Activated T-cell treated with anti-CD3 and anti-CD28 coated beads, Interleukin-2, amount 50 U/mL, for 72 hours (primary cell): ENCODE measurements at regions not wholly inside any gene's neighbourhood (a gene's known extent, or its start where the extent isn't known, plus 50 kb on each side); places are given as distances from the start of the nearest gene placed in this dataset.

Experiments used
- ATAC-seq, 2 donors: fragments of 150-1000 bp; cut with Tn5 transposase; replicated peaks in 1 of 2; 2 replicates each; pipeline ENCODE4 v1.10.0; 2021; ENCODE audit warnings: moderate library complexity in 2 of 2, mild to moderate bottlenecking in 1 of 2
- DNase-seq, 2 donors: peaks; one replicate each; pipeline ENCODE4 v3.0.0; 2021 to 2022; ENCODE audit warnings: mixed read lengths in 1 of 2
- H3K27ac Mint-ChIP-seq: one replicate; pipeline ENCODE4 v1.8.0; 2022; ENCODE audit warnings: mild to moderate bottlenecking, moderate library complexity, mixed read lengths
- H3K27me3 Mint-ChIP-seq: one replicate; pipeline ENCODE4 v1.8.0; 2022; ENCODE audit warnings: low read depth, mixed read lengths
- H3K36me3 Mint-ChIP-seq, 2 donors: one replicate each; pipeline ENCODE4 v1.8.0; 2022; ENCODE audit warnings: mixed read lengths in 2 of 2, mild to moderate bottlenecking in 1 of 2; ENCODE audit not compliant: insufficient read depth in 2 of 2
- H3K4me1 Mint-ChIP-seq: one replicate; pipeline ENCODE4 v1.8.0; 2022; ENCODE audit warnings: low read depth, mixed read lengths
- H3K4me3 Mint-ChIP-seq, 2 donors: one replicate each; pipeline ENCODE4 v1.8.0; 2022; ENCODE audit warnings: mild to moderate bottlenecking in 2 of 2, mixed read lengths in 2 of 2, moderate library complexity in 2 of 2
- H3K9me3 Mint-ChIP-seq, 2 donors: one replicate each; pipeline ENCODE4 v1.8.0; 2022; ENCODE audit warnings: mixed read lengths in 2 of 2

DNA sequence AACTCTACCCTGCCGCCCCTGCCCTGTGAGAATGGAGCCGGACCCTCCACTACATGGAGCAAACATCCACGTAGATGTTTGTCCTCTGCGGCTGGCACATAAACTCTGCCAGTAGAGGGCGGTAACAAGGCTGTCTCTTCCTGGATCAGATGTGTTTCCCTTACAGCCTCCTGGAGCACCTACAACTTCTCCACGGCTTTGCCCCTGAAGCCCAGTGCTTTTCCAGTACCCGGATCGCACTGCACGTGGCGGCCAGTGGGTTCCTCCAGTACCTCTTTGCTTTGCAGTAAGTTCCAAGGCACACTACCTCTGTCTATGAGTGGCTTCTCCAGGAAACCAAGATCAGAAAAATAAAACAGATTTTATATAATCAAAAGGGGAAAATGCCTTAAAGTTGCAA is 651.3 kb downstream of the DCDC2C start:
- Mint-ChIP-seq H3K4me1 (no peaks in the 10 kb centered on the region), H3K27ac (no peak overlapping the region), H3K4me3 (no peak overlapping the region), H3K27me3 (no peaks in the 10 kb centered on the region), H3K36me3 (no peaks in the 10 kb centered on the region), H3K9me3 (peaks cover 4 to 8% of the 10 kb centered on the region in 2 donors)
- peak in 1 of 2 donors; percentile 1 for DNase-seq
- ATAC-seq, result no peak

DNA sequence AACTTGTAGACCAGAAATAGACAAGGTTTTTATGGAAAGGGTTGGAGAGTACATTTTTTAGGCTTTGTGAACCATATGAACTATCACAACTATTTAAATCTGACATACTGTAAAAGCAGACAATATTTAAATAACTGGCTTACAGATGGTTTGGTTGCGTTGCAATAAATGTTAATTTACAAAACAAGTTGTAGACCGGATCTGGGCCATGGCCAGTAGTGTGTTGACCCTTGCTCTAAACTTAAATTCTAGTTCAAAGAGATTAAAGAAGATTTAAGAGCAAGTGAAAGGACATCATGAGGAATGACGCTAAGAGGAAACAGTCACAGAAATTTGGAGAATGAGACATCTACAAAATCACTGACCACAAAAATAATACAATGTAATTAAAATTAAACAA is 652.7 kb downstream of the DCDC2C start:
- peaks cover 1 to 5% of the 10 kb centered on the region in 2 donors for H3K9me3 Mint-ChIP-seq
- no peak overlapping the region for H3K4me3 Mint-ChIP-seq
- no peak overlapping the region for H3K27ac Mint-ChIP-seq
- no peaks in the 10 kb centered on the region for H3K27me3 Mint-ChIP-seq
- no peaks in the 10 kb centered on the region for H3K4me1 Mint-ChIP-seq
- H3K36me3 Mint-ChIP-seq, result no peaks in the 10 kb centered on the region
- ATAC-seq (no peak), DNase-seq (no peak)

DNA sequence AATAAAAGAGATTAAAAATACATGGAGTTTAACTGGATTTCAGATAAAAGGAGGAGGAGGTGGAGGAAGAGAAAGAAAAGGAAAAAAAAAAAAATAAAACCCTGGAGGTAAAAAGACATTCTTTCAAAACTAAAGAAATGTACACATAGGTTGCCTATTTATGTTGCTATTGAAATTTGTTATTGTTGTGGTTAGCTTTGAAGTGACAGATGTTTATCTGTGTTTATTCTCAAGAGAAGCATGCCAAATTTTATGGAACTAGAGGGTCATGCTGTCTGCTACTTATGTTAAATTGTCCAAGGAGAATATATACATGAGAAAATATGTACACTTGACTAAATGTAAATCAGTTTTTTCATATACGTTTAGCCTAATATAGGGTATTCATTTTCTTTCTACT is 653.2 kb downstream of the DCDC2C start:
- no peaks in the 10 kb centered on the region for H3K4me1 Mint-ChIP-seq
- H3K27me3 Mint-ChIP-seq, result no peaks in the 10 kb centered on the region
- no peak overlapping the region for H3K4me3 Mint-ChIP-seq
- H3K27ac Mint-ChIP-seq, result no peak overlapping the region
- ATAC-seq (no peak), DNase-seq (no peak)
- H3K9me3 Mint-ChIP-seq, result peaks cover 1 to 6% of the 10 kb centered on the region in 2 donors
- no peaks in the 10 kb centered on the region for H3K36me3 Mint-ChIP-seq

DNA sequence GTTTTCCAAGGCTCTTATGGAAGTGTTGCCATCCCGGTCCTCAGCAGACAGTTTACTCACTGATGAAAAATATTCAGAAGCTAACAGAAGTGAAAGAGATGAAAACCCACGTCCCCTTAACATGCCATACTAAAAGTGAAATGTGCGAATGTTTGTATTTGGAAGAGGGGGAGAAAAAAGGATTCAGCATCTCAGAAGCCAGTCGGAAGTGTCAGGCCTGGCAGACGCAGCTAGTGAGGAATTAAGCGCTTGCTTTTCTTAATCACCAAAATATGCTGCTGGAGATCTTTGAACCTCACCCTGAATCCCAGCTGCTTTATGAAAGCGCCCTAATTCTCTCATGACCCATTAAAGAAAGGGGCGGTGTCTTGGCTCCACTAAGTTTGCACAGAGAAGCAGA is 653.7 kb downstream of the DCDC2C start:
- Mint-ChIP-seq H3K27ac (no peak overlapping the region), H3K4me3 (no peak overlapping the region), H3K4me1 (no peaks in the 10 kb centered on the region), H3K36me3 (no peaks in the 10 kb centered on the region), H3K27me3 (no peaks in the 10 kb centered on the region), H3K9me3 (peaks cover 1 to 4% of the 10 kb centered on the region in 2 donors)
- no peak for DNase-seq
- ATAC-seq, result no peak

DNA sequence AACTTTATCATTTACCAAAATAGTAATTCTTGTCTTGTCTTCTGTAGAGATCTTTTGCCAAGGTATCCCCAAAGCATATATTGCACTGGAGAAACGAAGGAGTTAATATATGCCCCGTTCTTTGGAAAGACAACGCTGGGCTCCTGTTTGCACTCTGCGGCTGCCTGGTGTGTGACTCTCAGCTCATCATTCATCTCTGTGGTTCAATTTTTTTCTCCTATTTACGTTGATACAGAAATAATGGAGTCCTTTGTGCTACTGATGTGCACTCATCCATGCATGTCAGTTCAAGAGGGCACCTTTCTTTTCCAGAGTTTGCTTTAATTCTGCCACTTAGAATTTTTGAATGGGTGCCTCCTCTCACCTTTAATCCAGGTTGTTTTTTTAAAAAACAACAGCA is 655.5 kb downstream of the DCDC2C start:
- no peaks in the 10 kb centered on the region for H3K4me1 Mint-ChIP-seq
- no peak overlapping the region for H3K4me3 Mint-ChIP-seq

DNA sequence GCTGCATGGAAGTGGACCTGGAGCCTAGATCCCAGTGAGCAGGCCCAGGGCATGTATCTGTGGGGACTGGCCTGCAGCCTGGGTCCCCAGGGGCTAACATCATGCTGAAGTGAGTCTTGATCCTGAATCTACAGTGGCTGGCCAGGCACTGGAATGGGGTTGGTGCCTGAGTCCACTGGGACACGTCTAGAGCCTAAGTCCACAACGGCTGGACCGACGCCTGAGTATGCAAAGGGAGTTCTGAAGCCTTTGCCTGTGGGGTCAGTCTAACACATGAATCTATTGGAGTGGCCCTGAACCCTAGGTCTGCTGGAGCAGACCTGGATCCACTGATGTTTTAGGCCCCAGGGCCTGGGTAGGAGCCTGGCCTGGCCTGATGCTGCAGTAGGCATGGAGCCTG is 665.5 kb downstream of the DCDC2C start:
- peaks cover 11 to 20% of the 10 kb centered on the region in 2 donors for H3K9me3 Mint-ChIP-seq
- H3K27ac Mint-ChIP-seq, result no peak overlapping the region
- H3K27me3 Mint-ChIP-seq, result no peaks in the 10 kb centered on the region
- no peaks in the 10 kb centered on the region for H3K4me1 Mint-ChIP-seq
- peaks cover 0 to 2% of the 10 kb centered on the region in 2 donors for H3K36me3 Mint-ChIP-seq
- H3K4me3 Mint-ChIP-seq, result no peak overlapping the region
- no peak for DNase-seq
- no peak for ATAC-seq

More for the DNA sequence above, 655.5 kb downstream of the DCDC2C start:
- Mint-ChIP-seq H3K36me3 (no peaks in the 10 kb centered on the region), H3K27ac (no peak overlapping the region), H3K27me3 (no peaks in the 10 kb centered on the region), H3K9me3 (peaks cover 1 to 7% of the 10 kb centered on the region in 2 donors)
- ATAC-seq, result no peak
- no peak for DNase-seq

DNA sequence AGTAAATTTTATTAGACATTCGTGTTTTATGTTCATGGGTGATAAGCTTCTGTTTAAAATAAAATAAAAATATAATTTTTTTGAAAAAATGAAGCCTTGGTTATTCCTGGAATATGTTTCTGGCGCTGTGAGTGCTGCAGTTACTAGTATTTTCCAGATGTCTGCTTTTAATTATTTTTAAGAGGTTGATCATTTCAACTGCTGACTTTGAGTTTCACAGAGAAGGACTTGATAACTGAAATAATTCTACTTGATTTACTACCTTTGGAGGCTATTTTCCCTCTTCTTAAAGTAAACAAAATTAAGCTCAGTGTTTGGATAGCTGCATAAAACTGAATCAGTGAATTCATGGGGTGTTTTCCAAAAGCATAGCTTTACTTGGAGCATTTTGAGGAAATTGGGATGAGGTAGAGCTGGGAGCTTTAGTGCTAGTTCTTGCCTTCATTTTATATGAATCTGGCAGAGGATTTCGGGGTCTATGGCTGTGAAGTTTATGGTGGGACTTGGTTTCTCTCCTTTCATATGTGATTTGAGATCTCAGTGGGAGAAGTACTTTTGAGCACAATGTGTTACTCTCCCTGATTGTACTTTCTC is 666.5 kb downstream of the DCDC2C start:
- DNase-seq (no peak), ATAC-seq (no peak)
- Mint-ChIP-seq H3K4me3 (no peak overlapping the region), H3K36me3 (peaks cover 0 to 2% of the 10 kb centered on the region in 2 donors), H3K27ac (no peak overlapping the region), H3K9me3 (peaks cover 11 to 23% of the 10 kb centered on the region in 2 donors), H3K4me1 (no peaks in the 10 kb centered on the region), H3K27me3 (no peaks in the 10 kb centered on the region)

DNA sequence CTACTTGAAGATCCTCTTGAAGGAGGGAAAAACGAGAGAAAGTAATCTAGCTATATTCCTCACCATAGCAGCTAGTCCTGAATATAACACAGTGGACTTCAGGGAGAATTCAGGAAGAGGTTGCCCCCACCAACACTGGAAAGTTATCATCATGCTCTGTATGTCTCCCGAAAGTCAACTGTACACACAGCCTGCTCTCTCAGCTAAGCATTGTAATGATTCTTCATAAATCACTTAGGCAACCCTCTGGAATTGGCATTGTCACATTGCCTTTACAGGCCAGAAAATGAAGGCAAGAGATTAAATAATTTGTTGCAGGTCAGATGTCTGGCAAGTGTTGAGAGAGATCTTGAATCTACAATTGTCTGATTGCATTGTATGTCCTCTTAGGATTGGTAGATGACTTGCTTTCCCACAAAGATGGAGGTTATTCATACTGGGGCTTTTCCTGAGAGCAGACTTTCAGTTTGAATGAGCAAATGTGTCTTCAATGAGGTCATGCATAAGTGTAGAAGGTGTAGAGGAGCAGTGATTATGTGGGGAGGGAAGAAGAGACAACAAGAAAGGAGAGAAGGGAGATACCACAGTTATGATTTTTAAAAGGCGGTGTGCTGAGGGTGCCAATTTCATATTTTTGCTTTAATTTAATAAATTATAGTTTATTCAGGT is 667.2 kb downstream of the DCDC2C start:
- Mint-ChIP-seq H3K27ac (no peak overlapping the region), H3K4me1 (no peaks in the 10 kb centered on the region), H3K36me3 (peaks cover 0 to 2% of the 10 kb centered on the region in 2 donors), H3K27me3 (no peaks in the 10 kb centered on the region), H3K9me3 (peaks cover 11 to 23% of the 10 kb centered on the region in 2 donors), H3K4me3 (no peak overlapping the region)
- ATAC-seq (no peak), DNase-seq (no peak)

DNA sequence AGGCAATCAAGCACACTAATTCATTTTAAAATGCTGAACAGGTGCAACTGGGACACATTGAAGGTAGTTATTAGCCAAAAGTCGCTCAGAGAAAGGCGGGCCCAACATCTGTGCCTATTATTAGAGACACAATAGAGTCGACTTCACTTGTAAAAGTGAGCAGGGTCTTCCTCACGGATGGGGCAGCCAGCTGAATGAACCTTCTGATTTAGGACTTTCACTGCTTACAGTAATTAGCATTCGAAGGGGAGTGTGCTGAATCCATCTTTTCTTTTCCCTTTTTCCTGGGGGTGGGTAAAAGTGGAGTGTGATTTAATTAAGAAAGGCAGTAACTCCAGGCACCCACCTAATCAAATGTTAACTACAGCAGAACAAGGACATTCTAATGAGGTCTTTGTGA is 677.7 kb downstream of the DCDC2C start:
- Mint-ChIP-seq H3K27ac (no peak overlapping the region), H3K4me1 (no peaks in the 10 kb centered on the region), H3K9me3 (peaks cover 0 to 8% of the 10 kb centered on the region in 2 donors), H3K4me3 (no peak overlapping the region), H3K36me3 (peaks cover 0 to 1% of the 10 kb centered on the region in 2 donors), H3K27me3 (no peaks in the 10 kb centered on the region)
- no peak for DNase-seq
- no peak for ATAC-seq

DNA sequence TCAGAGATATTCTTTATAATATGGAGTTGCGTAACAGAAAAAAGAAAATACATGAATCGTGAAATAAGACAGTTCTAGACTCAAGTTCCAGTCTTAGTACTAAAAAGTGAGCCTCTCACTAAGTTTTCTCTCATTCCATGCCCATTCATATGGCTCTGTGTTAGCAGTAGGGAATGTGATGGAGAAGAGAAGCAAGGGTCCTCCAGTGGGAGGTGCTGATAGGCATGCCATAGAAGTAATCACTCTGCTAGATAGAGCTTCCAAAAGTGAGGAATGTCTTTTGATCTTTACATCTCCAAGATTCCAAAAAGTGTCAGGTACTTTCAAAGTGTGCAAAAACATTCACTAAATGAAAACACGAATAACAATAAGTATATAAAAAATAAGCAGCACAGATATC is 678.4 kb downstream of the DCDC2C start:
- Mint-ChIP-seq H3K27me3 (no peaks in the 10 kb centered on the region), H3K27ac (no peak overlapping the region), H3K4me3 (no peak overlapping the region), H3K4me1 (no peaks in the 10 kb centered on the region), H3K9me3 (peaks cover 0 to 6% of the 10 kb centered on the region in 2 donors), H3K36me3 (peaks cover 0 to 1% of the 10 kb centered on the region in 2 donors)
- DNase-seq, result no peak
- ATAC-seq, result no peak

DNA sequence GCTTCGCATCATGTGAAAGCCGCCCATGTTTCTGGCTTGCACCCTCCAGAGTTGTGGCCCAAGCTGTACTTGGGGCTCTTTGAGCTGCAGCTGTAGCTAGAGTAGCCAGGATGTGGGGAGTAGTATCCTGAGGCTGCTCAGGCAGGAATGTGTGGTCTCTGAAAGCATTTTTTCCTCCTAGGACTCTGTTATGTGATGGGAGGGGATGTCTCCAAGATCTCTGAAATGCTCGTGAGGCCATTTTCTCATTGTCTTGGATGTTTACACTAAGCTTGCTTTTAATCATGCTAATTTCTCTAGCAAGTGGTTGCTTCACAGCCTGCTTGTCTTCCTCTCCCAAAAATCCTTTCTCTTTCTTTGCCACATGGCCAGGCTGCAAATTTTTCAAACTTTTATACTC is 687.6 kb downstream of the DCDC2C start:
- Mint-ChIP-seq H3K36me3 (no peaks in the 10 kb centered on the region), H3K27ac (no peak overlapping the region), H3K4me1 (no peaks in the 10 kb centered on the region), H3K27me3 (no peaks in the 10 kb centered on the region), H3K4me3 (no peak overlapping the region), H3K9me3 (peaks cover 15% of the 10 kb centered on the region in 2 donors)
- DNase-seq (no peak), ATAC-seq (no peak)

DNA sequence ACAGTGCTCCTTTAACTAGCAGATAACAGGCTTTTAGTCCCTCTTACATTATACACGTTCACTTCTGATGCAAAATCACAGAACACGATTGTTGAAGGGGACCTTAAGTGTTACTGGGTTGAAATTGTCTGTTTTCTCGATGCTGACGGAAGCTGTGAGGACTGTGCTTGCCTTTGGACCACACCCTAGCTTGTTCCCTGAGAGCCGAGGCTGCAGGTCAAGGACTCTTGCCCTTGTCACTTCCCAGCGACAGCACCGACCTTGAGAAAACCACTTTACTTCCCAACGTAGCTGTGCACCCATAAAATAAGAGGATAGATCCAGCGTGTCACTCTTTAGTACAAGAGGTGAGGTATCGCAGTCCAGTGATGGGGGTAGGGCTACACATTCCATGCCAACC is 701.0 kb downstream of the DCDC2C start:
- Mint-ChIP-seq H3K4me3 (no peak overlapping the region), H3K4me1 (no peaks in the 10 kb centered on the region), H3K27me3 (no peaks in the 10 kb centered on the region), H3K27ac (no peak overlapping the region), H3K9me3 (peaks cover 3 to 7% of the 10 kb centered on the region in 2 donors), H3K36me3 (no peaks in the 10 kb centered on the region)
- DNase-seq, result no peak
- no peak for ATAC-seq

DNA sequence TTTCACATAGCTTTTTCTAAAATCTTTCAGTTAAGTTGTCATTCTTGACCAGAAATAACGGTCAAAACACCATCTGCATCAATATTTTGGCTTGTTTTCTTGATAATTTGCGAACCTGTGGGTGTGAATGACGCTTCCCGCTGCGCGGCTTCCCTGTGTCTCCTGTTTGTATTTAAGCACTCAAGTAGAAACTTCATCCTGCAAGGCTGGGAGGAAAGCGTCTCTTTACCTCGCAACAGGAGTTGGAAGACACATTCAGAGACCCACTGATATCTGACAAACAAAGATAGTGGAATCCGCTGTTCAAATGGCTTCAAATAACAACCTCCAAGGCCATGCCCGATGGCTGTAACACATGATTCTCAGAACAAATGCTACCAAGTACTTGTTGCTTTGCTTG is 704.9 kb downstream of the DCDC2C start:
- no peaks in the 10 kb centered on the region for H3K27me3 Mint-ChIP-seq
- H3K36me3 Mint-ChIP-seq, result peaks cover 0 to 10% of the 10 kb centered on the region in 2 donors
- H3K4me3 Mint-ChIP-seq, result no peak overlapping the region
- H3K4me1 Mint-ChIP-seq, result no peaks in the 10 kb centered on the region
- DNase-seq, result no peak
- ATAC-seq, result no peak
- H3K9me3 Mint-ChIP-seq, result peaks cover 10 to 11% of the 10 kb centered on the region in 2 donors
- no peak overlapping the region for H3K27ac Mint-ChIP-seq
